HG03175 (cell line): ENCODE measurements at regions not wholly inside any gene's neighbourhood (a gene's known extent, or its start where the extent isn't known, plus 50 kb on each side); places are given as distances from the start of the nearest gene placed in this dataset.
"Not testable (repeated sequence)": the region's sequence is repeated elsewhere in the genome, so short reads cannot be mapped to it uniquely, and the experiment has no call there.

ENCODE experiments used
- ATAC-seq: cut with Tn5 transposase; IDR thresholded peaks from one replicate; pipeline ENCODE4 v1.9.1; 2021; ENCODE audit warnings: mild to moderate bottlenecking, moderate library complexity; ENCODE audit not compliant: unreplicated experiment

- ATAC-seq = no peak
Measured at GRCh38 chr12:128019996-128020544, 246.9 kb upstream of the TMEM132C start.

DNA sequence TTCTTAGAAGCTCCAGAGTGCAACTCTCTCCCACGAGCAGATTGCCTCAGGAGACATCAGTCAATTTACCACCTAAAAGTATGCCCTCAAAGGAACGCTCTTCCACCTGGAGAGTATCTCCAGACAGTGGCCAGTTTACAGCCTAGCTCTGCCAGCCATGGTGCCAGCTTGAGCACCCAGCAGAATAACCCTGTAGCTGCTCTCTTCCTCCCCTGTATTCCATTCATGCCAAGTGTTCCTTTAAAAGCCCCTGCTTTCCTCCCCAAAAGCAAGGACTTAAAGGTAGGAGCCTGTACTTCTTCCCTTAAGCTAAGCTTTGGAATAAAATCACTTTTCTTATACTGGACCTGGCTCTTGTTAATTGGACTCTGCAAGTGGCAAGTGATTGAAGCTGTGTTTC, 245.4 kb upstream of the TMEM132C start:
- no peak for ATAC-seq

DNA sequence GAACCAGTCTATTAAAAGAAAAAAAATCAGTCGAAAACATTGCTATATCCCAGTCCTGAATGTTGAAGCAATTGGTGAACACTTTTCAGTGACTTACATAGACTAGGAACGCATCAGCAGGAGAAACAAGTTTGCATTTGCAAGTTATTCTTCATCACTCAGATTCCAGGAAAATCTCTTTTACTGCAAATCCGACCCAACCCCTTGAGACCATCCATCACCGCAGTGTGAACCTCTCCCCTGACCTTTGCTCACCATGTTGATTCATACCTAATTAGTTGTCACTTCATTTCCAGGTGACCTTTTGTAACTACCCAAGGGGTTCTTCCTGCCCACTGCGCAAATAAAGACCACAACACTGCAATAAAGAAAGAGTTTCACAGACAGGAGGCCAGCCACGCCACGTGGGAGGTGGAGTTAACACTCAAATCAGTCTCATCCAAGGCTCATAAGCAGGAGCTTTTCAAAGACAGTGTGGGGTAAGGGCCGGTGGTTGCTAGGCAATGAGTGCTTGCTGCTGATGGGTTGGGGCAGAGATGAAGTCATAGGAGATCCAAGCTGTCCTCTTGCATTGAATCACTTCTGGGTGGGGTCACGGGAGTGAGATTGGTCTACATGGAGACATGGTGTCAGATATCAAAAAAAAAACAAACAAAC, 241.3 kb upstream of the TMEM132C start:
- no peak for ATAC-seq

DNA sequence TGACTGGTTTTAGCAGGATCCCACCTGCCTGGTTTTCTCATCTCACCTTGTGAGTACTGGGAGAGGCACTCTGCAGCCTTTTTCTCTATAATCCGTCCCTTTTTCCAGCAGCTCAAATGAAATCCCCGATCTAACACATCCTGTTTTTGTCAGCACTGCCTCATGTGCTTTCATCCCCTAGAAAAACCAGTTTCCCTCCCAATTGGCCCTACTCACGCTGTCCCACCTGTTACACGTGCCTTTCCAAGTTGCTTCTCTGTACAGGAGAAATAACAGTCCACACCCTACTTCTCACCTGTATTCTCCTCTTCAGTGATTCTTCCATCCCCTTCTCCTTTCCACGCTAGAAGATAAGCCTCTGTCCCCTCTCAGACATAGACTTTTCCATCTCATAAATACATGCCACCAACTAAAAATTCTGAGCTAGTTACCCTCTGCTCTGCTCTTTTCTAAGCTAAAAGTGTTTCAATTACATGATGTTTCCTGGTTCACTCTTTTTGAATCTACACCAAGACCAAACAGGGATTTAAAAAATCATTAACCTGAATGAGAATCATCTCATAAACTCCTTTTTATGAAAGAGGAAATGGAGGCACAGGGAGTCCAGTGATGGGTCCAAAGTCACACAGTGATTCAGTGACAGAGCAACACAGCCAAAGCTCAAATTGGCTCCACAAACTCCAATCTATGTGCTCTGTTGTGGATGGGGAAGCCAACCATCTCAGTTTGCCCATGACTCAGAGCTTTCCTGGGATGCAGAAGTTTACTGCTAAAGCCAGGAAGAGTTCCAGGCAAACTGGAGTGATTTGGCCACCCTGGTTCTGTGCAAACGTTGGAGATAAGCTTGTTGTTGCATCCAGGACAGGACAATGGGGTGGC, 240.0 kb upstream of the TMEM132C start:
- no peak for ATAC-seq

DNA sequence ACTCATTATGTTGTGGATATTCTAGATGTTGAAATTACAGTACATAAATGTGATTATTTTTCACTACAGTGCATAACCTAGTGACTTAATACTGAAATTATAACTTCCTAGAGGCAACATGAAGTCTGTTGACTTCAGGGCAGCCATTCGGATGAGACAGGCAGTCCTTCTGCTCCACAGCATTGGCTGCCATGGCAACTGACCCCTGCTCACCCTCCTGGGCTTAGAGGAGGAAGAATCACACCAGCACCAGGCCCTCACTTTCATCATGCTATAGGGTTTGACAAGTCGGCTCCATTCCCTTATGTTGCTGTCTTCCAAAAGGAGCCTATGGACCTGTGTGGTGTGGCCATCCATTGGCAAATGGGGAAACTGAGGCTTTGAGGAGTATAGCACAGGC, 233.5 kb upstream of the TMEM132C start:
- ATAC-seq = no peak

- ATAC-seq = no peak
Measured at GRCh38 chr12:128040971-128041370, 226.0 kb upstream of the TMEM132C start.

DNA sequence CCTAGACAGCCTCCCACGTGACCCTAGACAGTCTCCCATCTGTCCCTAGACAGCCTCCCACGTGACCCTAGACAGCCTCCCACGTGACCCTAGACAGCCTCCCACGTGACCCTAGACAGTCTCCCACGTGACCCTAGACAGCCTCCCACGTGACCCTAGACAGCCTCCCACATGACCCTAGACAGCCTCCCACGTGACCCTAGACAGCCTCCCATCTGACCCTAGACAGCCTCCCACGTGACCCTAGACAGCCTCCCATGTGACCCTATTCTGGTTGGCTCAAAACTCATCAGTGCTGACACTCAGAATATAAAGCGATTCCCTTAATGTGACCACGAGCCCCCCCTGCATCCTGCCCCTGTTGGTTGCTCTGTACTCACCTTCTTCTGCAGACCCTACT, 224.7 kb upstream of the TMEM132C start:
- not testable (repeated sequence) for ATAC-seq

DNA sequence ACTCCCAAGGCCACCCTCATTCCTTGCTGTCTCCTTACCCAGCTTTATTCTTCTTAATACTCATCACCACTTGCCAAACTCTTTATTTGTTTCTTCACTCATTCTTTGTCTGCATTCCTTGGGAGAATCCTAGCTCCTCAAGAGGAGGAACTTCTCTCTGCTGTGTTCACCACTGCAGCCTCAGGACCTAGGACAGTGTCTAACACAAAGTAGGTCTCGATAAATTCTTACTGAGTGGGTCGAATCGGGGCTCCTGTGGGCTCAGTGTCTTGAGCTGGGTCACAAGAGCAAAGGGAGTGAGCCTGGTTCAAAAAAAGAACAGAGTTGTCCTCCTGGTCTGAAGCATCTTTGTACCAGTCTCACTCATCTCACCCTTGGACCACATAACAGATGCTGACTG, 224.1 kb upstream of the TMEM132C start:
- ATAC-seq = no peak

DNA sequence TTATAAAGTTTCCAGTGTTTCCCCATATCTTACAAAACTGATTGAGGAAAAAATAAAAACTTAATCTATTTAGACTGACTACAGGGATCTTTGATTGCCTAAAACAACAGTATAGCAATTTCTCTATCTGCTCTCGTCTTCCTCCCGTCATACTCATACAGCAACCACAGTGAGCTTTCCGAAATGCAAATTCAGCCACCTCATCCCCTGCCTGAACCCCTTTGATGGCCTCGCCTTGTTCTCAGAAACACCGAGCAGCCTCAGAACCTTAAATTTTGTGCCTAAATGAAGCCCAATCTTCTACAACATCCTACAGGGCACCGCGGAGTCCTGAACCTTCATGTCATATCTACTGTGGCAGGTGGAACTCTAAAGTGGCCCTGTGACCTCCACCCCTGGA, 223.7 kb upstream of the TMEM132C start:
- ATAC-seq = no peak

GRCh38 chr12:128047266-128048060, 219.5 kb upstream of the TMEM132C start:
- ATAC-seq = no peak

DNA sequence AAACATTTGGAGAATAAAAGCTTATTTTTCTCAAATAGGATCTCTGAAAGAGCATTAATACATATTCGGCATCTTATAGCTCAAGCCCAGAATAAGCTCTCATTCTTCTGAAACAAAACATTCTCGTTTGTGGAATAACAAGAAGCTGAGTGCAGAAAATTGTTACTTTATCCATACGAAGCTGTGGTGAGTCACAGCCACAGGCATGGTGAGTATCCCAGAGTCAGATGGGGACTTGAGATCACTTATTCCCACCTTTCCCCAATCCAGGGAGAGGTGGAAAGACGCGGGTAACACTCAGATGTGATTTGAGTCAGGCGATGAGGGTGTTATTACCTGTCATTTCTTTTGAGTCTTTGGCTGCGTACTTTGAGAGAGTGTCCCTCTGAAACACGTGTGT, 214.6 kb upstream of the TMEM132C start:
- ATAC-seq = no peak

DNA sequence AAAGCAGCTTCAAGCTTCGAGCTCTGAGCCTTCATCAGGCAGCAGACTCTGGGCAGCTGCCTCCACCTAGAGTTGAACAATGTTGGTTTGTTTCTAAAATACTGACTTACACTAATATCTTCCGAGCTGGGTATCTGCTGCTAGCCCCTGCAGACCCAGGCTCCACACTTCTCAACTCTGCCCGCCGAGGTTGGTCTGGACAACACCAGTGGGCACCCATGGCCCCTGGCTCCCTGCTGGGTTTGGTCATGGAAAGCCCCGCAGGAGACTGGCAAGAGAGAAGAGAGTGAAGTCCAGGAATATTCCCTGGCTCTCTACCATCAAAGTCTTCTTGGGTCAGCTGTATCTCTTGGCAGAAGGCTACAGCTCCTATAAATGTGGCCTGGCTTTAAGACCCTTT, 214.2 kb upstream of the TMEM132C start:
- no peak for ATAC-seq

GRCh38 chr12:128055567-128055966, 211.4 kb upstream of the TMEM132C start:
- ATAC-seq = no peak

GRCh38 chr12:128056136-128056801, 210.7 kb upstream of the TMEM132C start:
- ATAC-seq = no peak

DNA sequence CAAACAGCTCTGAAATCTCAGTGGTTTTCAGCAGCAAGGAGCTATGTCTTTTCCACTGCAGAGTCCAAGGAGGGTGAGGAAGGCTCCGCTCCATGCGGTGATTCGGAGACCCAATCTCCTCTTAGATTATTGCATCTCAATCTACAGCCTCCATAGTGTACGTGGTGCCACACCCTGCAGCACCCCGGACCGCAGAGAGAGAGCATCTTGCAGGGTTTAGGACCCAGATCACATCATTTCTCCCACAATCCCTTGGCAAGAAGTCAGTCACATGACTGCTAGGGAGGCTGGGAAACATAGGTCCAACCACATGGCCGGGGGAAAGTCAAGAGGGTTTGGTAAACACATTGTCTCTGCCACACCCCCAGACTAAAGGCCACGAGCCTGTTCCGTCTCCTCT, 209.4 kb upstream of the TMEM132C start:
- no peak for ATAC-seq

GRCh38 chr12:128059621-128060370, 207.2 kb upstream of the TMEM132C start:
- no peak for ATAC-seq

GRCh38 chr12:128068211-128068610, 198.8 kb upstream of the TMEM132C start:
- ATAC-seq = no peak

GRCh38 chr12:128069359-128069997, 197.5 kb upstream of the TMEM132C start:
- ATAC-seq = peak; percentile 64

GRCh38 chr12:128073937-128074336, 193.0 kb upstream of the TMEM132C start:
- ATAC-seq = no peak

GRCh38 chr12:128075332-128075731, 191.6 kb upstream of the TMEM132C start:
- ATAC-seq = no peak
